ENCODE measurements at regions not wholly inside any gene's neighbourhood (a gene's known extent, or its start where the extent isn't known, plus 50 kb on each side); places are given as distances from the start of the nearest gene placed in this dataset.
"Not testable (repeated sequence)": the region's sequence is repeated elsewhere in the genome, so short reads cannot be mapped to it uniquely, and the experiment has no call there.

DNA sequence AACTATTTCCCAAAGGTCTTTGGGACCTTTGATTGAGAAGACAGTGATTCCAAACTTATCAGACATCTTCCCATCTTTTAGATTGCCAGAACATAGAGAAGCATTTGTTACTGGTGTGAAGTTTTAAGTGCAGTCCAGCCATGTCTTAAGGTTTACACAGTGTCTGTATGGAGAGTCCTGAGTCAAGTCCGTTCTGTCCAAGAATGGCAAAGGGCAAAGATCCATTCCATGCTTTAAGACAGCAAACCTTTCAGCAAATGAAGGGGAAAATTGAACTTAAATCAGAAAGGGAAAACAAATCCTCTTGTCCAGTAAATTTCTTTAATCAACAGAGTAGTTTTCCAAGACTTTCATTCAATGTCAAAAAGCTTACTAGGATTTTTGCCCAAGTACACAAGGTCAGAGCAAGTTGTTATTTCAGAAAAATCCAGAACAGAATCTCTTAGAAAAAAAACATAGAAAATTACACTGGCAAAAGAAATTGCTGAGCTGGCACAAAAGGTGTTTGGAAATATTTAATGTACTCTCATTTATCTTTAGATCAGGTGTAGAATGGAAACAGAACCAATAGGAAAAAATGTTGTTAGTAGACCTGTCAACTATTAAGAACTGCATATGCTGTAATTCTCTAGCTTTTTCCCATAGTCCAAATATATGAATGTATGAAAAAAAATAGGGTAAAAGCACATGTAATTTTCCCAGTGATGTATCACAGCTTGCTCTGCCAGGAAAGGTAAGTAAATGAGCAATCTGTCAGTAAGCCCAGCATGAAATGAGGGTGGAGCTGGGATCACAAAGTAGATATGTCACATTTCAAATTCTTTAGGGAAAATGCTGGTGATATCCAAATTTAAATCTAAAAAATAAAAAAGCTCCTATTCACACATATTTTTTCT lies 1099.9 kb downstream of the TUSC7 start:
- no peak for DNase-seq

DNA sequence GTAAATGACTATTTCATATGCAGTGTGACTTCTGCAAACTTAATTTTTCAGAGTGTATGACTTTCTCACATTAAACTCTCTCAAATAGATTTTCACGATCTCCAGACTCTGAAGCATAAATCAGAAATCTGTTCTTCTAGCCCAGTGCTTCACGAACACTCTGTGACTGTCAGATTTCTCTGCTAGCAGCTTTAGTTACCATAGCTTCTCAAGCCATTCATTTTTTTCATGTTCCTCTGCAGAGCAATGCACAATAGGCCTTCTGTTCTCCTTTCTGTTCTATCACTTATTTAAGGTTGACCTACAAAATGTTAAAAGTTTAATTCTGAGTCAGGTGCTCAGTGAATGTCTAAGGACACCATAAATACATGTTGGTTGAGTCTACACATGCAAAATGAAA lies 1102.2 kb downstream of the TUSC7 start:
- no peak for DNase-seq

DNA sequence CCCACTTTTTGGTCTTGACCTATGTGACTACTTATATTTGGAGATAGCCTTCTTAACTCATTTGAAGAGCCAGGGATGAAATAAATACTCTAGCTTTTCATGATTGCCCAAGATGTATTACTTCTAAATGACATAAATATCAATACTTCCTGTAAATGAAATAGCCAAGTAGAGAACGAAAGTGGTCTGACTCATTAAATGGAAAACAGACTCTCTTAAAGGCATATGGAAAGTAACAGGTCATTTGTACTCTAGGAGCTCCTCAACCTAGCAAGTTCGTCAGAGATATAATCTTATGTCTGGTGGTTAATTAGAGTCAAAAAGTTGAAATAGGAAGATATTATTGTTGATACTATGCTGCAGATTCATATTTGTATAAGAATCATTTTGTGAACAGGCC lies 1105.4 kb downstream of the TUSC7 start:
- DNase-seq: no peak

DNA sequence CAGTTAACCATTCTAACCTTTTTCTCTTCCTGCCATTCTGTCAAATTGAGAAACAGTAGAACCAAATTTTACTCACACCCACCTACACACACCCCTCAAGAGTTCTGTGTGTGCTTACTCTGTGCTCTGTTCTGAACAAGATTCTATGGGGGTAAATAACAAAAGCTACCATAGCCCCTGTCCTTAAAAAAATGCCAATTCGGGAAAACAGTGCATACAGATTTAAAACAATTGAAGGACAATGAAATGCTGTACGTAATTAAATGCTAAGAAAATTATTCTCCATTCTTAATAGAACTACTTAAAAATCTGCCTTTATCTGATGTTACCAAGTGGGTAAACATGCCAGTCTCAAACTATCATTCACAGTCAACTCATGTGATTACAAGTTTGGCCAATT lies 1107.5 kb downstream of the TUSC7 start:
- DNase-seq: no peak

DNA sequence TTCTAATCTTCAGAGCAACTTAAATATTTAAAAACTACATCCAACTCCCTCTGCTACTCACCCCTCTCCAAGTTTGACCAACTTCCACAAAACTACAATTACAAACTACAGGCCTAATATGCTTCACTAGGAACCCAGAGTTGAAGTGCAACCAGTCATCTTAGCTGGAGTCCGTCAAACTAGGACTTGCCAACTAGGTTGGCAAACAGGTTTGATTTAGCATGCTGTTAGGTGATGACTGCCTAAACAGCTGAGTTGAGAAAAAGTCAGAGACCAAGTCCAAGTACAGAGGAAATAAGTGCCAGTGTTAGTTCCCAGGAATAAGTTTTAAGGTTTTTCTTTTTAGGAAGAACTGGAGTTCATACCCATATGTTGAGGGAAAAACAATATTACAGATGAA lies 1109.0 kb downstream of the TUSC7 start:
- no peak for DNase-seq

DNA sequence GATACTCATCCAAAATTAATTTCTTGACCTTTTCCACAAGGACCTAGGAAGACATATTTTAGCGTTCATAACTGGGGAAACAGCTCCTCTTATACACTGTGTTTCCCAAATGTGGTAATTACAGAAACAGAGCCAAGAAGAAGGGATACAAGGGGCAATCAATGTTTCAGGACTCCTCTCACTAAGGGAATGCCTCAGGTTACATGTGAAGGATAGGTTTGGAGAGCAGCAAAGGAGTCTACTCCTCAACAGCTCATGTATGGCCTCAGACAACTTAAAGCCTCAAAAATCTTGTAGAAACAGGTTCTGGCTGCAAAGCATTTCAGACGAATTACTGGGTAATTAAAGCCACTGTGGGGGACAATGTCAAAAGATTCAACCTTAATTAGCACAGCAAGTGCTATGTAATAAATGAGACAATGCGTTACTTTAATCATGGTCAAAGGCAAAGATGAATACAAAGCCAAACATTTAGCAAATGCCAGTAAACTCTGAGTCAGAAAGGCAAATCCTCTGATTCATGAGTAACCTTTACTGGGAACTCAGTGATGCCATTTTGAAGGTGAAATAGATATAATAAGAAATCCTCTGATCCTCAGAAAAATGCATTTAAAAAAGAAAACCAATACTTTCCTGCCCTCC lies 1111.2 kb downstream of the TUSC7 start:
- DNase-seq: peak; percentile 29

DNA sequence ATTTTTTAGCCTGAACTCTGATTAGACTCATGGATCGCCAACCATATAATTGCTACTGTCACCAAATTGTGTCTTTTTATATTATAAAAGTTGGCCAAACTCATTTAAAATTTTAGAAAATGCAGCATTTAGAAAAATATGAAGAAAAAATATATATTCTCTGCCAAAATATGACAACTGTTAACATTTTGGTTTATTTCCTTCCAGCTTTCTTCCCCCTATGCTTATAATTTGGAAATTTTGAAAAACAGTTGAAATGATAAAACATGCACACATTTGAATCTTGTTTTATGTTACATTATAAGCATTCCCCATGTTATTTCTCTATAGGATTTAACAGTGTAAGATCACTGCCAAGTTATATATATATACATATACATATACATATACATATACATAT lies 1112.8 kb downstream of the TUSC7 start:
- DNase-seq: no peak

DNA sequence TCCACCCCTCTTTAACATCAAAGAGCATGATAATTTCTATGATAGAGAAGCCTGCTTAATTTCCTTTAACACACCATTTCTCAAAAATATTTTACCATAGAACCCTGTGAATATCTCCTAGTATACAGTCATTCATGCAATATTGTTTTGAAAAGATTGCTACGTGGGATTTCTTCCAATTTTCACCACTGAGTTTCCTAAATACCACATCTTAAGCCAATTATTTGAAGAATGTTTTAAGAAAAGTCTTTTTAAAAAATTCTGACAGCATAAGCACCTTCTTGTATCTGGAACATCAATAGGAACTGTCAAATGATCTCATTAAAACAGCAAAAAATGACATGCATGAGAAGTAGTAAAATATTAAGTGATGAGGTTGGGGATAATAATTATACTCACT lies 1126.7 kb downstream of the TUSC7 start:
- DNase-seq: no peak

DNA sequence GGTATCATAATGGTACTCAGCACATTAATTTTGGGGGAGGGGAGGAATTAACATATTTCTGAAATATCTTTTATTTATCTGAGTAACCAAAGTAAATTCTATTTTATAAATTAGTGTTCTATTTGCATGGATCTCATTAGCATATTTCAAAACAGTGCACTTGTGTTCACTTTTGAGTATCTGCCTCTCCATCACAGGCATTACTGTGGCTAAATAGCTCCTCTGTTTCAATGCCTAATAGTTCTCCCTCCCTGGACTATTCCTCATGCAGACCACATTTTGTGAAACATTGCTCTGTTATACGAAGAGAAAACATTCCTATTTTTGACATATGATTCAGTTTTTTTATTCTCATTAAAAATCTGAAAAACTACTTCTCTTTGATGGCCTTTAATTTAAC lies 1127.8 kb downstream of the TUSC7 start:
- no peak for DNase-seq

DNA sequence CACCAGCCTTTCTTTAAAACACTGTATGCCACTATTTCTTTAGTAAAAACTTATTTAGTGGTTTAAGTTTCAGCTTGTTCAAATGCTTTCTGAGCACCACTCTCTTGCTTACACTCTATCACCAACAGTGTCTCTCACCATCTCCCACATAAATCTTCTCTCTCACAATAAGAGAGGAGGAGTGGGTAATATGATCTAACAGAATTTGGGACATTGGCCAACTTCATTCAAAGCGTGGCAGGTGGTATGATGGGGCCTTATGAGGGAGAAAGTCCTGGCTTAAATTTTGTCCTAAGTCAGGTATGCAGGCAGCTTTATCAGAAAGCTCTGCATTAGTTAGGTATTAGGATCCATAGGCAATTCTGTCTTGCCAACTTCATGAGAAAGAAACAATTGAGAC lies 1132.5 kb downstream of the TUSC7 start:
- no peak for DNase-seq

DNA sequence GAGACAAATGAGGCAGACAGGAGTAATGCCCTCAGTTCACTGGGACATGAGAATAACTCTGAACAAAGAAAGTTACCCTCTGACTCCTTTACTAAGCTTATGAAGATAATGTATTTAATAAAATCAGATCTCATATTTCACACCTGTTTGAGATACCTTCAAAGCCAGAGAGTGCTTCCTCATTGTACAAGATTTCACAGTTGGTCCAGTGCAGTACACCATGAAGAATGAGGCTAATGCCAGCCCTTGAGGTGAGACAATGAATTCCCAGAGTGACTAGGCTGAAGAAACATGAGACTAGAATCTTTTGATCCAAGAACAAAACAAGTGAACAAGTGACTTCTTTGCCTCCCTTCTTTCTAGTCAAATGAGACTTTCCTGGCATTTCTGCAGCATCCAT lies 1133.8 kb downstream of the TUSC7 start:
- DNase-seq: no peak

DNA sequence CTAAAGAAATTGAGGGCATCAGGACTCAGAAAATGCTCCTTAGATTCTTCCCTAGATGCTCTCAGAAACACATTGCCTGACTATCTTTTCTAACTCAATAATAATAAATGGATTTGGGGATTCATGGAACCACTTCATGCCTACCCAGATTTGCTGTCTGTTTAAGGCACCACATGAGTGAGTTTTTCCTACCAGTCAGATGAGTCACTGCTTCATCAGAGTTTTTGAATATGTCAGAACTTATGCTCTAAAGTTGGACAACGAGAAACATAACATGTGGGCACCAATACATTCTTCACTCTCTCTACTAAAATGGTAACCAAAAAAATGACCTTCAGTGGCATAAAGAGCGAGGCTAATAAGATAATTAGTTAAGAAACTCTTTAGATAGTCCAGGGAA lies 1135.1 kb downstream of the TUSC7 start:
- DNase-seq: peak; percentile 30

DNA sequence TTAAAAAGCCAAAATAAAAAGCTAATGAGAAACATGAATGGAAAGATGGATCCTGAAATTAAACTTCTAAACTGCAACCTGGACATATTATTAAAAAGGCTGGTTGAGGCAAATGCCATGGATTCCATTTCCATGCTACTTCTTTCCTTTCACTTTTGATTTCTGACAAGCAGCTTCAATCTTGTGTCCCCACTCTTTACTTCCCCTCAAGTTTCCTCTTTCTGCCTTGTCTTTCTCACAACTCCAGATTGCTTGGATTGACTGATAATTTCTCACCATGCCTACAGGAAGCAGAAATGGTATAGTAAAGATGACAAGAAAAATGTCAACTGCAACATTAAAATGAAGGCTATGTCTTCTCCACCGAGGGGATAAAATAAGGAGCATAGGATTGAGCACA lies 1136.7 kb downstream of the TUSC7 start:
- DNase-seq: peak; percentile 7

DNA sequence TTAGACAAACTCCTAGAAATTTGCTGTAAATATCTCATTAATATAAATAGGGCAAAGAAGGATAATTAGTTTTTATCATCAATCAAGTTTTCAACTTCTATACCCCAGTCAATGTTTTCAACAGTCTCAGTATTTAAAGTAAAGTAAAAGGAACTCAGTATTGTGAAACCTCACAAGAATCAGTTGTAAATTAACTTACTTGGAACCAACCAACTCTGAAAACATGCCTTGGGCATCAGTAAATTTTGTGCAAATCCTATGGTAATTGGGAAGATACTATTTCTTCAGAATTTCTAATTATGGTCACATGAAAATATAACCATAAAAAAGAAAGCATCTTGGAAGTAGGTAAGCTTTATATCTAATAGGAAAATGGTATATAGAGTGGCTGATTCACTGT lies 1139.0 kb downstream of the TUSC7 start:
- no peak for DNase-seq

DNA sequence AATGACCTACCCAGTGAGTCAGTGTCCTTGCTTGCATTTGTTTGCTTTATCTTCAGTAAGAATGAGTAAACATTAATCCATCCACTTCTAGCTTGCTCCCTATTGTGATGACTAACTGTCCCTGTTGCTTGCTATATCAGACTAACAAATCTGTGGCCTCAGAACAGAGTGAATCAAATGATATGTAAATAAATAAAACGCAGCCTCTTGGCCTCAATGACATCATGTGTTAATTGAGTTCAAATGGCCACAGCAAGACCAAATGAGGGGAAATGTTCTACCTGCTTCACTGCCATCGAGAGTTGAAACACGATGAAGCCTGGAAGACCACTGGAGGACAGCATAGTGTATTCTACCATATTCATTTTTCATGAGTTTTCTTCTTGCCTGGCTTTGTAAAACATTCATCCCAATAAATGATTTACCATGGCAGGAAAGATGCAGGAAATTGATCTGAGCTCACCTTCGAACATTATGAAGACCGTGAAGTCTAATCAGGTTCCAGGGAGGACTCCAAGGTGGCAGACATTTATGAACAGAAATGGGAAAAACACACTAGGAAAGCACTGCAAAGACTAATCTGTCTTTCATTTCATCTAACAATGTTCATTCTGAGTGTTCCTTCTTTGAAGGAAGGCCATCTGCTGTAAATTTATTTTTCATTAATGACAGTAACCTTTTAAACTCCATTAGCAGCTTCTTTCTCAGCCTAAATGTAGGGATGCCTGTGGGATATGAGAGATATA lies 1144.5 kb downstream of the TUSC7 start:
- peak; percentile 75 for DNase-seq

DNA sequence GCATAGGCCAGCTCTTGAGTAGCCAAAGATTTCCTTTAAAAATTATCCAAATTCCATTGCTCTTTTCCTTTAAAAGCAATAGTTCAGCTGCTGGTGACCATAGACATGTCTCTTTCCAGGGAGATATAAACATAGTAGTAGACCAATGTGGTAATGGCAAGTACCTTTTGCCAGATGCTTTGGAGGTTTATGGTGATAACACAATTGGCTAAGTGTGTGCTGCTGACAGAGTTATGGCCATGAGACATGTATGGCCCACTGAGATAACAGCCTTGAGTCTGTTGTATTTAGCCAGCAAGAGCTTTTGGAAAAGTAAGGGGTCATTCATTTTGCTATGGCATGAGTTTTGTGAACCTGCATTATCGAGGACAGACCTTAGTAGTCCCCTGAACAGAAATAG lies 1146.8 kb downstream of the TUSC7 start:
- no peak for DNase-seq

DNA sequence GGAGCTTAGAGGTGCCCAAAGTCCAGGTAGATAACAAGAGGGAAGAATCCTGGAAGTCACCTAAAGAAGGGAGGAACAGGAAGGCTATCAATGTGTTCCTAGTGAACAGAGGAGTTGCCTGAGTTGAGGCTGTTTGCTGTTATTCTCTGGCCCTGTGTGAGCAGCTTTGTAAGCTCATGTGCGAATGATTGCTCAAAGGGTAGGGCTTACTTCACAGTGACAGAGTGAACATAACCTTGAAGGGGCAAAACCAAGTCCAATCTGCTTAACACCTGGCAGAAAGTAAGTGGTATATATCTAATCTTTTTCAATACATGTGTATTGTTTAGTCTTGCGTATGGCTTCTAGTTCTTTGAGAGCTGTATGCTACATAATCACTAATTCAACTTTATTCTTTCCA lies 1153.6 kb downstream of the TUSC7 start:
- no peak for DNase-seq

DNA sequence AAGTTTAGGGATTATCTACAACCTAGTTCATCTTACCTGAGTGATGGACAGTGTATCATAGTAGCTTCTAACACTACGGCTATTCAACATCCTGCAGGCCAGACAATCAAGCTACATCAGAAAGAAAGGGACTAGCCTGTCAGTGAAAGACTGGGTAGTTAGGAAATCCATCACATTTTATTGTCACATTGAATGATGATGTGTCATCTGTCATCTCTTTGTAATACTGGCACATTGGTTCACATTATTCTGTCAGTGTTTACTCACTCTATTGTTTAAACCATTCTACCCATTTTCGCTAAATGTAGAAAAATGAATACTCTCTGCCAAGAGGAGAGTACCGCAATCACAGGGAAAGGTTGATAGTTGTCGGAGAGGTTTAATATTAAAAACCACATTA lies 1155.8 kb downstream of the TUSC7 start:
- no peak for DNase-seq

DNA sequence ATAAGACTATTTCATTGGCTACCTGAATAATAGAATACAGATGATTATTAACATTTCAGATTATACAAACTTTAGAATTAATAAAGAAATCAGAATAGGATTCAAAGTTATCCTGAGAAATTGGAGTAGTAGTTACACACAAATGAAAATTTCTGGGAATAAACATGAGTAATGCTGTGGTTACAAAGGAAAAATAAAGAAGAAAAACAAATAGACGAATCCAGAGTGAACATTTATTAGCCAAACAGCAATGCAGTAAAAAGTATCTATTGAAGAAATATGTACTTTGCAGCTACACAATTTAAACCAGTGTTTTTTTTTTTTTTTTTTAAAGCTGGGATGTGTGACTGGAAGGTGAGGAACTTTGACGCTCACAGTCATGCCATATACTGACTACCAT lies 1159.2 kb downstream of the TUSC7 start:
- DNase-seq: peak; percentile 28

DNA sequence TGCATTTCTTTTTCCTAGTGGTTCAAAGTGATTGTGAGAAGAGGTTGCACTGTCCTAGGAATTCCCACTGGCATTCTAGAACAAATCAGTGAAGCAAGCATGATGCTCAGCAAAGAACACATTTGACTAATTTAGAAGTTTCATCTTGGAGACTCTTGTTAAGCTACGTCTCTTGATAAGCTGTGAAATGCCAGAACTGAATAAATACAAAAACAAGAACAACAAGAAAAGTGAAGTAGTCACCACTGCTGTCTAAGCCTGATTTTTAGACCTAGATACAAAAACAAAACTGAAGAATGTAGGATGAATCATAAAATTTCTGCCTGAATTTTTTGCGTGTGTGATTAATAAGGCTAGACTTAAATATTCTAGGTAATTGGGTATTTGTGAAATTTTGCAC lies 1162.4 kb downstream of the TUSC7 start:
- DNase-seq: no peak

DNA sequence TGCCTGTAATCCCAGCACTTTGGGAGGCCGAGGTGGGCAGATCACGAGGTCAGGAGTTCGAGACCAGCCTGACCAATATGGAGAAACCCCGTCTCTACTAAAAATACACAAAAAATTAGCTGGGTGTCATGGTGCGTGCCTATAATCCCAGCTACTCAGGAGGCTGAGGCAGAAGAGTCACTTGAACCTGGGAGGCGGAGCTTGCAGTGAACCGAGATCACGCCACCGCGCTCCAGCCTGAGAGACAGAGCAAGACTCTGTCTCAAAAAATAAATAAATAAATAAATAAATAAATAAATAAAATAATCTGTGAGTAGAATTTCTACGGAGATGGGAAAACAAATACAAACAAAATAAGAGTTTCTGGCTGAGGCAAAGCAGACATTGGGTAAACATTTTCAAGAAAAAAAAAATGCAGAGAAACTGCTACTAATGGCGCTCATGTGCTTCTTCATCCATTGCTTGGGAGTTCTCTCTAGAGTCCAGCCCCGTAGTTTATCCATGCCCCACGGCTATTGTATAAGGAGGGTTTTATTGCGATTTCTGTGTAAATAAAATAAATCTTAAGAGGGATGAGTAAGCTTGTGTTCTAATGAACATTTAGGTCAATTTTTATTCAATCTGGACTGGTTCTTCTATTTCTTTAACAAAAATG lies 1161.9 kb downstream of the IGSF11 start:
- DNase-seq: not testable (repeated sequence)

DNA sequence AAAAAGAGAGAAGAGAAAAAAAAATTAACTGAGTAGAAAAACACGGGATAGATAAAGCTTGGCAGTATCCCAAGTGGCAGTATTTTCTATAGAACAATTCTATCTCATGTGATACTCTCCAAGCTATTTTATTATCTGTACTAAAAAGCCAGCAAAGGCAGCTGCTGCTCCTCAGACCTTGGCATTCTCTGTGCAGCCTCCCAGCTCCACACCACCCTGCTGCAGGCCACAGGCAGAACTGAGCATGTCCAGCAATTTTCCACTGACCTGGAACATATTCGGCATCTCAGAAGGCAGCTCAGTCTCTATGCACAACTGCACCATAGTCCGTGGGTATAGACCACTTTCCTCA lies 1161.4 kb downstream of the IGSF11 start:
- DNase-seq: no peak

DNA sequence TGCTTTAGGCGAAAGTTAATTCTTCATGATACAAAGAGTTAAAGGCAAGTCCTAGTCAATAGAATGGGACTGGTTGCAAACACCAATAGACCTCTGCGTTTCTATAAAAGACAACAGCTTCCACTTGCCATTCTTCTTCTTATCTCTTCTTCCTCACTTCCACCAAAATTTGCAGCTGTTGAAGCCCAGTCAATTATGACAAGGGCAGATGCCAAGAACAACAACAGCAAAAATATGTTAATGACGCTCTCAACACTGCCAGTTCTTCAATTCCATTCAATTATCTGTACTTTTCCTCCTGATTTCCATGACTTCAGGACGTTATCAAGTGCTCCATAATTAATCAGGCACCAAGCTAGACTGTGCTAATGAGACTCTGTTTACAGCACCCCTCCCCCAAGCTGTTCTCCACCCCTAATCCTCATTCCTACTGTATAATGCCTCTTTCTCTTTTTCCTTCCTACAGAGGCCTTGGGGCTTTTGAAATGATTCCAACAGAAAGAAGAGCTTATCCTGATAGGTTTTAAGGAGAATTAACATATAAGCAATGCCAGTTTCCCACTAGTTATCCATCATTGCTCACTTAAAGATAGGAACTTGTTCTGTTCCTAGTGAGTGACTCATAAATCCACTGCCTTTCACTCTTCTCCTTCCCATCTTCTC lies 1160.5 kb downstream of the IGSF11 start:
- DNase-seq: no peak
